K562 (cell line): ENCODE measurements at regions not wholly inside any gene's neighbourhood (a gene's known extent, or its start where the extent isn't known, plus 50 kb on each side); places are given as distances from the start of the nearest gene placed in this dataset.

Experiments used
- ATAC-seq: fragments of 200-7000 bp; cut with Tn5 transposase; 3 replicates; pipeline ENCODE4 v1.9.1; 2020; ENCODE audit warnings: moderate library complexity
- BruUV-seq: library from RNA; stranded (reverse); fragments of 400-500 nt; replicated peaks from 2 replicates; lab custom pipeline; 2021; lab: Mats Ljungman, UMichigan
- CTCF ChIA-PET: fragments of 300-600 bp; formaldehyde crosslinking; extraction: SDS; loops from one replicate; lab custom pipeline; 2021; ENCODE audit warnings: low intra/inter-chr PET ratio; lab: Yijun Ruan, JAX
- POLR2A ChIA-PET: fragments of 300-600, 350-650 bp; sonication (Branson Sonifier 250); formaldehyde crosslinking; extraction: SDS; loops from one replicate; lab custom pipeline; 2021; ENCODE audit warnings: antibody characterized with exemption, inconsistent platforms; lab: Yijun Ruan, JAX
- DNase-seq, 4 experiments: peaks; one replicate each; pipeline versions ENCODE4 v3.0.0 to v3.0.0-alpha.2; 2011 to 2018; ENCODE audit warnings: low spot score in 3 of 4, mixed read lengths in 3 of 4; ENCODE audit errors: extremely low read depth in 1 of 4
- FAIRE-seq: peaks from 2 replicates; lab custom pipeline; 2011; peaks lifted over from hg19 to GRCh38; lab: Jason Lieb, UNC
- H2AFZ ChIP-seq: 2 replicates; pipeline ENCODE4 v1.6.0; 2011; ENCODE audit warnings: low read depth, low read length, control low read depth, inconsistent platforms
- H3K27ac ChIP-seq: fragments of 200-600 bp; 3 replicates; pipeline ENCODE4 v1.8.0; 2011; ENCODE audit warnings: low read depth, mild to moderate bottlenecking, control low read depth, inconsistent platforms, low read length, moderate library complexity, mixed read lengths; ENCODE audit errors: extremely low read depth
- H3K27me3 ChIP-seq, 2 experiments: fragments of 300-600 bp in 1 of 2; 2 replicates in 1 of 2; 3 replicates in 1 of 2; pipeline versions ENCODE4 v1.6.0 to v1.8.0; 2011; ENCODE audit warnings: inconsistent platforms in 2 of 2, low read length in 2 of 2, mild to moderate bottlenecking in 1 of 2, mixed read lengths in 1 of 2, moderate library complexity in 1 of 2; ENCODE audit not compliant: control insufficient read depth in 2 of 2, insufficient read depth in 2 of 2
- H3K36me3 ChIP-seq: fragments of 300-600 bp; 3 replicates; pipeline ENCODE4 v1.8.0; 2011; ENCODE audit warnings: mild to moderate bottlenecking, low read length, inconsistent platforms; ENCODE audit not compliant: control insufficient read depth, insufficient read depth
- H3K4me1 ChIP-seq, 2 experiments: fragments of 200-600 bp in 1 of 2; replicated peaks in 1 of 2; 2 replicates in 1 of 2; 3 replicates in 1 of 2; pipeline versions ENCODE4 v1.5.1 to v1.8.0; 2011; ENCODE audit warnings: inconsistent platforms in 2 of 2, low read length in 2 of 2, mild to moderate bottlenecking in 1 of 2, mixed read lengths in 1 of 2, moderate library complexity in 1 of 2; ENCODE audit not compliant: control insufficient read depth in 2 of 2, insufficient read depth in 2 of 2
- H3K4me2 ChIP-seq: 2 replicates; pipeline ENCODE4 v1.6.1; 2011; ENCODE audit warnings: low read length, control low read depth, inconsistent platforms, mixed read lengths; ENCODE audit not compliant: insufficient read depth
- H3K4me3 ChIP-seq: fragments of 200-600 bp; sonication (generic), shearing (Covaris generic); 2 replicates; pipeline ENCODE4 v1.5.1; 2016; ENCODE audit warnings: control low read depth, inconsistent platforms
- H3K79me2 ChIP-seq: fragments of 200-600 bp; 3 replicates; pipeline ENCODE4 v1.8.0; 2011; ENCODE audit warnings: low read length, inconsistent platforms; ENCODE audit not compliant: control insufficient read depth, insufficient read depth
- H3K9ac ChIP-seq, 2 experiments: 2 replicates each; pipeline versions ENCODE4 v1.6.0 to v1.6.1; 2011; ENCODE audit warnings: low read depth in 2 of 2, low read length in 2 of 2, control low read depth in 1 of 2, inconsistent platforms in 1 of 2, mild to moderate bottlenecking in 1 of 2, mixed read lengths in 1 of 2; ENCODE audit not compliant: insufficient read depth in 1 of 2
- H3K9me1 ChIP-seq: one replicate; pipeline ENCODE4 v1.6.0; 2011; ENCODE audit warnings: inconsistent platforms, mild to moderate bottlenecking, low read length, moderate library complexity; ENCODE audit not compliant: control insufficient read depth, insufficient read depth
- H3K9me3 ChIP-seq: replicated peaks from 2 replicates; pipeline ENCODE4 v1.5.1; 2011; ENCODE audit warnings: low read depth, low read length, inconsistent platforms; ENCODE audit not compliant: control insufficient read depth, insufficient read depth
- H4K20me1 ChIP-seq: replicated peaks from 2 replicates; pipeline ENCODE4 v1.6.1; 2011; ENCODE audit warnings: low read length, inconsistent platforms, mixed read lengths; ENCODE audit not compliant: control insufficient read depth, insufficient read depth
- CBFA2T2 ChIP-seq: fragments of 450-650 bp; conservative IDR thresholded peaks from 2 replicates; pipeline ENCODE4 v1.6.1; 2017; ENCODE audit warnings: mild to moderate bottlenecking
- E2F3 ChIP-seq: fragments of 250-450 bp; sonication (Bioruptor Pico); IDR thresholded peaks from 2 replicates; pipeline ENCODE4 v1.4.0; 2020; ENCODE audit warnings: mild to moderate bottlenecking
- GATAD2A ChIP-seq: fragments of 450-650 bp; IDR thresholded peaks from 2 replicates; pipeline ENCODE4 v1.6.1; 2017
- HSF4 ChIP-seq: fragments of 250-450 bp; sonication (Bioruptor Pico); IDR thresholded peaks from 2 replicates; pipeline ENCODE4 v2.1.2; 2022; ENCODE audit warnings: mild to moderate bottlenecking, moderate library complexity, borderline replicate concordance
- MECOM ChIP-seq: fragments of 250-450 bp; sonication (Bioruptor Pico); IDR thresholded peaks from 2 replicates; pipeline ENCODE4 v1.8.0; 2022; ENCODE audit warnings: inconsistent platforms
- PHF21A ChIP-seq: fragments of 450-650 bp; IDR thresholded peaks from 2 replicates; pipeline ENCODE4 v1.6.1; 2017; ENCODE audit warnings: low read depth, borderline replicate concordance
- TEAD1 ChIP-seq, 2 experiments: fragments of 450-650 bp in 1 of 2; sonication (generic) in 1 of 2; formaldehyde crosslinking; IDR thresholded peaks; 2 replicates each; pipeline versions ENCODE4 v1.4.0 to v1.8.0; 2020 to 2022; ENCODE audit warnings: mild to moderate bottlenecking in 2 of 2, missing genetic modification reagents in 1 of 2
- ZNF239 ChIP-seq: fragments of 250-450 bp; sonication (Bioruptor Pico); IDR thresholded peaks from 2 replicates; pipeline ENCODE4 v1.4.0; 2020; ENCODE audit warnings: mild to moderate bottlenecking
- WGBS: fragments of 100-300 bp; shearing (Covaris generic); methylation state at CpG from one replicate; pipeline ENCODE4 v1.1.6; 2016; ENCODE audit warnings: low coverage, mixed read lengths; ENCODE audit not compliant: insufficient coverage; ENCODE audit errors: missing lambda C conversion rate; 5-methylcytosine and 5-hydroxymethylcytosine counted together
- in situ Hi-C: fragments of 300-500 bp; cut with MboI; formaldehyde crosslinking; loops from 4 replicates; pipeline ENCODE4 v1.15.0; 2018; ENCODE audit warnings: inconsistent platforms, mixed read lengths
- intact Hi-C: fragments of 100-400 bp; cut with micrococcal nuclease; formaldehyde crosslinking; loops from 2 replicates; pipeline ENCODE4 v1.14.2; 2022
- TF ChIP-seq, protein P1 (sequence below), 2 experiments: fragments of 200-800 bp in 1 of 2; sonication (Bioruptor generic) in 1 of 2; sonication (generic) in 1 of 2; formaldehyde crosslinking in 1 of 2; IDR thresholded peaks in 1 of 2; conservative IDR thresholded peaks in 1 of 2; 2 replicates each; pipeline versions ENCODE4 v1.5.0 to v1.6.1; 2016 to 2020; ENCODE audit warnings: missing compliant biosample characterization in 1 of 2, missing genetic modification characterization in 1 of 2, missing genetic modification reagents in 1 of 2
- TF ChIP-seq, protein P2 (sequence below): fragments of 450-650 bp; IDR thresholded peaks from one replicate; pipeline ENCODE4 v1.6.1; 2018; ENCODE audit warnings: mild to moderate bottlenecking, moderate library complexity; ENCODE audit not compliant: partially characterized antibody
- TF ChIP-seq, protein P3 (sequence below): fragments of 250-450 bp; sonication (Bioruptor Pico); IDR thresholded peaks from 2 replicates; pipeline ENCODE4 v1.8.0; 2022; ENCODE audit warnings: inconsistent platforms, mild to moderate bottlenecking, moderate library complexity, borderline replicate concordance
- TF ChIP-seq, protein P4 (sequence below), 2 experiments: IDR thresholded peaks; 2 replicates each; pipeline ENCODE4 v1.6.1; 2012; ENCODE audit warnings: improper control_type of control experiment in 2 of 2, low read depth in 2 of 2, low read length in 2 of 2, borderline replicate concordance in 1 of 2

DNA sequence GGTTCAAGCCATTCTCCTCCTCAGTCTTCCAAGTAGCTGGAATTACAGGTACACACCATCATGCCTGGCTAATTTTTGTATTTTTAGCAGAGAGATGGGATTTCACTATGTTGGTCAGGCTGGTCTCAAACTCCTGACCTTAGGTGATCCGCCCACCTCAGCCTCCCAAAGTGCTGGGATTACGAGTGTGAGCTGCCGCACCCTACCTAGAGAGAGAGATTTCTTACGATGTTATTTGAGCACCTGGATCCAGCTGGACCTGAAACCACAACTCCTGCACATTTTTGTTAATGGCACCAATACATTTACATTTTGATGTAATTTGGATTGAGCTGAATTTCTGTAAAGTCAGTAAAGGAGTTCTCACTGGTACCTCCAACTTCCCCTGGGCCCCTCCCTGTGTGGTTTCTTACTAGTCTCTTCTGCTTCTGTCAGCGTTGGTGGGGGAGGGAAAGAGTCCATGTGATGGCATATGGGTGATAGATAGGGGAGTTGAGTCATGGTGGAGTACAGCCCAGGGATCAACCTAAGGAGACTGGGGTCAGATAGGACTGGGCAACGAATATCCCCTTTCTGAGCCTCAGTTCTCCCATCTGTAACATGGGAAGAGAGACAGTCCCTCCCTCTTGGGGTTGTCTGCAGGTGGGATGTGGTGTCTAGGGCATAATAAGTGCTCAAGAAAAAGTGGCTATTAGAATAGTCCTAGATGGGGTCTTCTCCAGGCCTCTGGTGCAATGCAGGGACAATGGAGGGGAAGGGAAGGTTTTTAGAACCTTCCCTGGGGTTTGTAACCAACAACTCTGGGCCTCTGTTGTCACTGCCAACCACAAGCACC, 83.3 kb upstream of the MED13L start:
- peaks cover 9% of the 10 kb centered on the region; the same call in 1 of the 3 replicates for H3K79me2 ChIP-seq
- CTCF ChIA-PET = no interaction called here
- 8% methylated on average over 6 of the region's 6 CpGs for WGBS
- H3K27ac ChIP-seq = peak overlapping the region; percentile 70
- POLR2A ChIA-PET = interaction anchor here (0.7 to 1.0 kb wide), 2 partner anchors 30 to 85 kb away, joined by 3 to 4 read pairs; no protein-coding TSS in a partner anchor
- H3K9ac ChIP-seq = peak overlapping the region; percentile 43 to 46
- H3K4me1 ChIP-seq = peaks cover 24 to 36% of the 10 kb centered on the region in 2 experiments
- H4K20me1 ChIP-seq = no peaks in the 10 kb centered on the region
- no peaks in the 10 kb centered on the region for H3K27me3 ChIP-seq
- FAIRE-seq (peak; percentile 94), DNase-seq (peak; percentile 82 to 92 (median 86)), ATAC-seq (peak; percentile 77)
- intact Hi-C loops (no loop called here), in situ Hi-C loops (no loop called here)
- no TSS peak for BruUV-seq
- peak overlapping the region; percentile 18; the same call in 1 of the 2 replicates for H3K4me3 ChIP-seq
- peak overlapping the region; percentile 62 for H3K4me2 ChIP-seq
- H2AFZ ChIP-seq = peak overlapping the region; percentile 63; the same call in 1 of the 2 replicates
- H3K9me1 ChIP-seq = no peaks in the 10 kb centered on the region
- H3K9me3 ChIP-seq = no peaks in the 10 kb centered on the region; the same call in 1 of the 2 replicates
- no peaks in the 10 kb centered on the region for H3K36me3 ChIP-seq
- peak; percentile 72 for TF ChIP-seq CBFA2T2
- no peak for TF ChIP-seq TEAD1 (CRISPR knock-in tag; IDR thresholded peaks at IDR 0.05)
- no peak for TF ChIP-seq E2F3
- TF ChIP-seq PHF21A = no peak
- TF ChIP-seq, protein P1, sequence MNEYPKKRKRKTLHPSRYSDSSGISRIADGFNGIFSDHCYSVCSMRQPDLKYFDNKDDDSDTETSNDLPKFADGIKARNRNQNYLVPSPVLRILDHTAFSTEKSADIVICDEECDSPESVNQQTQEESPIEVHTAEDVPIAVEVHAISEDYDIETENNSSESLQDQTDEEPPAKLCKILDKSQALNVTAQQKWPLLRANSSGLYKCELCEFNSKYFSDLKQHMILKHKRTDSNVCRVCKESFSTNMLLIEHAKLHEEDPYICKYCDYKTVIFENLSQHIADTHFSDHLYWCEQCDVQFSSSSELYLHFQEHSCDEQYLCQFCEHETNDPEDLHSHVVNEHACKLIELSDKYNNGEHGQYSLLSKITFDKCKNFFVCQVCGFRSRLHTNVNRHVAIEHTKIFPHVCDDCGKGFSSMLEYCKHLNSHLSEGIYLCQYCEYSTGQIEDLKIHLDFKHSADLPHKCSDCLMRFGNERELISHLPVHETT (CRISPR knock-in tag; conservative IDR thresholded peaks at IDR 0.05 in 1 of 2, IDR thresholded peaks at IDR 0.05 in 1 of 2) = no peak
- peak; percentile 93 for TF ChIP-seq GATAD2A
- TF ChIP-seq ZNF239 (CRISPR knock-in tag) = no peak
- 0 out of 2 replicates have a peak, but pooled peaks have one; percentile 9 for TF ChIP-seq MECOM (CRISPR knock-in tag)
- TF ChIP-seq, protein P2, sequence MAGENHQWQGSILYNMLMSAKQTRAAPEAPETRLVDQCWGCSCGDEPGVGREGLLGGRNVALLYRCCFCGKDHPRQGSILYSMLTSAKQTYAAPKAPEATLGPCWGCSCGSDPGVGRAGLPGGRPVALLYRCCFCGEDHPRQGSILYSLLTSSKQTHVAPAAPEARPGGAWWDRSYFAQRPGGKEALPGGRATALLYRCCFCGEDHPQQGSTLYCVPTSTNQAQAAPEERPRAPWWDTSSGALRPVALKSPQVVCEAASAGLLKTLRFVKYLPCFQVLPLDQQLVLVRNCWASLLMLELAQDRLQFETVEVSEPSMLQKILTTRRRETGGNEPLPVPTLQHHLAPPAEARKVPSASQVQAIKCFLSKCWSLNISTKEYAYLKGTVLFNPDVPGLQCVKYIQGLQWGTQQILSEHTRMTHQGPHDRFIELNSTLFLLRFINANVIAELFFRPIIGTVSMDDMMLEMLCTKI = no peak
- TF ChIP-seq, protein P3, sequence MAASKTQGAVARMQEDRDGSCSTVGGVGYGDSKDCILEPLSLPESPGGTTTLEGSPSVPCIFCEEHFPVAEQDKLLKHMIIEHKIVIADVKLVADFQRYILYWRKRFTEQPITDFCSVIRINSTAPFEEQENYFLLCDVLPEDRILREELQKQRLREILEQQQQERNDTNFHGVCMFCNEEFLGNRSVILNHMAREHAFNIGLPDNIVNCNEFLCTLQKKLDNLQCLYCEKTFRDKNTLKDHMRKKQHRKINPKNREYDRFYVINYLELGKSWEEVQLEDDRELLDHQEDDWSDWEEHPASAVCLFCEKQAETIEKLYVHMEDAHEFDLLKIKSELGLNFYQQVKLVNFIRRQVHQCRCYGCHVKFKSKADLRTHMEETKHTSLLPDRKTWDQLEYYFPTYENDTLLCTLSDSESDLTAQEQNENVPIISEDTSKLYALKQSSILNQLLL (CRISPR knock-in tag) = no peak
- no peak for TF ChIP-seq HSF4
- TF ChIP-seq, protein P4, sequence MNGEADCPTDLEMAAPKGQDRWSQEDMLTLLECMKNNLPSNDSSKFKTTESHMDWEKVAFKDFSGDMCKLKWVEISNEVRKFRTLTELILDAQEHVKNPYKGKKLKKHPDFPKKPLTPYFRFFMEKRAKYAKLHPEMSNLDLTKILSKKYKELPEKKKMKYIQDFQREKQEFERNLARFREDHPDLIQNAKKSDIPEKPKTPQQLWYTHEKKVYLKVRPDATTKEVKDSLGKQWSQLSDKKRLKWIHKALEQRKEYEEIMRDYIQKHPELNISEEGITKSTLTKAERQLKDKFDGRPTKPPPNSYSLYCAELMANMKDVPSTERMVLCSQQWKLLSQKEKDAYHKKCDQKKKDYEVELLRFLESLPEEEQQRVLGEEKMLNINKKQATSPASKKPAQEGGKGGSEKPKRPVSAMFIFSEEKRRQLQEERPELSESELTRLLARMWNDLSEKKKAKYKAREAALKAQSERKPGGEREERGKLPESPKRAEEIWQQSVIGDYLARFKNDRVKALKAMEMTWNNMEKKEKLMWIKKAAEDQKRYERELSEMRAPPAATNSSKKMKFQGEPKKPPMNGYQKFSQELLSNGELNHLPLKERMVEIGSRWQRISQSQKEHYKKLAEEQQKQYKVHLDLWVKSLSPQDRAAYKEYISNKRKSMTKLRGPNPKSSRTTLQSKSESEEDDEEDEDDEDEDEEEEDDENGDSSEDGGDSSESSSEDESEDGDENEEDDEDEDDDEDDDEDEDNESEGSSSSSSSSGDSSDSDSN (IDR thresholded peaks at IDR 0.05; ENCODE audit: borderline replicate concordance in 1 of 2, low read depth in 2 of 2, low read length in 2 of 2) = no peak
